ENCODE measurements at regions not wholly inside any gene's neighbourhood (a gene's known extent, or its start where the extent isn't known, plus 50 kb on each side); places are given as distances from the start of the nearest gene placed in this dataset.

DNA sequence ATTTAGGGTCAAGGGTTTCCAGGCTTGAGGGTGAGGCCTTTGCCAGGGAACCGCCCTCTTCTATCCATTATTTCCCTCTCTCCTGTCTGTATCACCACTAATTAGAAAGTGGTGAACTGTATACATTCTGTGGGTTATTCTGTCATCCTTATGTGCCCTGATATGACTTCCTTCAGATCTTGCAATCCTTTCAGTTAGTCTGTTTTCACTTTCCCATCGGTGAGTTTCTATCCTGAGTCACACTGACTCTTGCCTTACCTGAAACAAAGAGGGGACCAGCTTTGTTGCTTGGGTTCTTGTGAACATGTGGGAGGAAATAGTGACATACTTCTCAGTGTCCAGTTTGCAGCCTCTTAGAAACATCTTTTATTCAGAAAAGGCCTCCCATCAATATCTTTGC lies 205.4 kb upstream of the GHR start:
- Histone ChIP-seq H4K91ac (ENCODE audit: low read length) (no peak overlapping the region), H2AFZ (ENCODE audit: low read depth, low read length) (no peak overlapping the region), H2BK5ac (ENCODE audit: low read depth, low read length, poor library complexity, severe bottlenecking) (no peak overlapping the region), H3K23ac (ENCODE audit: low read length in 2 of 2) (no peak overlapping the region), H3K14ac (ENCODE audit: low read length in 2 of 2) (no peak overlapping the region), H2BK15ac (ENCODE audit: low read depth, poor library complexity, severe bottlenecking) (no peak overlapping the region), H3K9me3 (ENCODE audit: control insufficient read depth, low read length) (no peaks in the 10 kb centered on the region), H3K4me2 (ENCODE audit: low read length, poor library complexity, severe bottlenecking) (no peak overlapping the region), H4K8ac (ENCODE audit: low read length) (no peak overlapping the region), H3K27me3 (ENCODE audit: control insufficient read depth in 1 of 2, insufficient read depth in 1 of 2, low read length in 2 of 2) (no peaks in the 10 kb centered on the region), H3K4ac (ENCODE audit: low read depth in 1 of 2, low read length in 2 of 2) (no peak overlapping the region), H2BK12ac (ENCODE audit: low read length in 2 of 2) (no peak overlapping the region), H3K18ac (ENCODE audit: low read depth in 1 of 2, low read length in 2 of 2) (no peak overlapping the region), H2AK5ac (ENCODE audit: low read length, severe bottlenecking) (no peak overlapping the region), H3K36me3 (ENCODE audit: control insufficient read depth in 1 of 2, insufficient read depth in 2 of 2, low read depth in 1 of 2, low read length in 2 of 2) (no peaks in the 10 kb centered on the region), H3K79me1 (replicated peaks; ENCODE audit: low read length, poor library complexity, severe bottlenecking) (no peaks in the 10 kb centered on the region), H3K4me3 (ENCODE audit: insufficient read depth in 1 of 2, low read depth in 1 of 2, low read length in 2 of 2) (no peak overlapping the region), H2BK120ac (ENCODE audit: low read depth, low read length) (no peak overlapping the region), H3K9ac (ENCODE audit: low read length) (no peak overlapping the region), H3K4me1 (ENCODE audit: control insufficient read depth, insufficient read depth, low read depth, low read length) (no peaks in the 10 kb centered on the region), H3K27ac (ENCODE audit: low read length, poor library complexity, severe bottlenecking) (no peak overlapping the region)
- no peak for DNase-seq
- 88% methylated on average over 1 of the region's 2 CpGs for WGBS

- Histone ChIP-seq H3K23ac (ENCODE audit: low read length in 2 of 2) (no peak overlapping the region), H3K4me3 (ENCODE audit: insufficient read depth in 1 of 2, low read depth in 1 of 2, low read length in 2 of 2) (no peak overlapping the region), H4K91ac (ENCODE audit: low read length) (no peak overlapping the region), H2BK5ac (ENCODE audit: low read depth, low read length, poor library complexity, severe bottlenecking) (no peak overlapping the region), H3K9me3 (ENCODE audit: control insufficient read depth, low read length) (no peaks in the 10 kb centered on the region), H3K4me2 (ENCODE audit: low read length, poor library complexity, severe bottlenecking) (no peak overlapping the region), H3K27ac (ENCODE audit: low read length, poor library complexity, severe bottlenecking) (no peak overlapping the region), H3K27me3 (ENCODE audit: control insufficient read depth in 1 of 2, insufficient read depth in 1 of 2, low read length in 2 of 2) (no peaks in the 10 kb centered on the region), H3K36me3 (ENCODE audit: control insufficient read depth in 1 of 2, insufficient read depth in 2 of 2, low read depth in 1 of 2, low read length in 2 of 2) (no peaks in the 10 kb centered on the region), H3K9ac (ENCODE audit: low read length) (no peak overlapping the region), H2AFZ (ENCODE audit: low read depth, low read length) (no peak overlapping the region), H3K4me1 (ENCODE audit: control insufficient read depth, insufficient read depth, low read depth, low read length) (no peaks in the 10 kb centered on the region), H2AK5ac (ENCODE audit: low read length, severe bottlenecking) (no peak overlapping the region), H4K8ac (ENCODE audit: low read length) (no peak overlapping the region), H3K18ac (ENCODE audit: low read depth in 1 of 2, low read length in 2 of 2) (no peak overlapping the region), H3K79me1 (replicated peaks; ENCODE audit: low read length, poor library complexity, severe bottlenecking) (no peaks in the 10 kb centered on the region), H3K14ac (ENCODE audit: low read length in 2 of 2) (no peak overlapping the region), H3K4ac (ENCODE audit: low read depth in 1 of 2, low read length in 2 of 2) (no peak overlapping the region), H2BK12ac (ENCODE audit: low read length in 2 of 2) (no peak overlapping the region), H2BK120ac (ENCODE audit: low read depth, low read length) (no peak overlapping the region), H2BK15ac (ENCODE audit: low read depth, poor library complexity, severe bottlenecking) (no peak overlapping the region)
- no peak for DNase-seq
- 75% methylated on average over 2 of the region's 2 CpGs for WGBS
Observed at GRCh38 chr5:42225009-42225408, 198.2 kb upstream of the GHR start.

- no peak overlapping the region for H2BK5ac ChIP-seq (ENCODE audit: low read depth, low read length, poor library complexity, severe bottlenecking)
- no peak overlapping the region for H3K18ac ChIP-seq (ENCODE audit: low read depth in 1 of 2, low read length in 2 of 2)
- no peak overlapping the region for H3K4ac ChIP-seq (ENCODE audit: low read depth in 1 of 2, low read length in 2 of 2)
- no peaks in the 10 kb centered on the region for H3K36me3 ChIP-seq (ENCODE audit: control insufficient read depth in 1 of 2, insufficient read depth in 2 of 2, low read depth in 1 of 2, low read length in 2 of 2)
- WGBS, result 100% methylated on average over 1 of the region's 1 CpG
- no peak overlapping the region for H3K14ac ChIP-seq (ENCODE audit: low read length in 2 of 2)
- H3K4me1 ChIP-seq (ENCODE audit: control insufficient read depth, insufficient read depth, low read depth, low read length), result no peaks in the 10 kb centered on the region
- no peaks in the 10 kb centered on the region for H3K9me3 ChIP-seq (ENCODE audit: control insufficient read depth, low read length)
- no peaks in the 10 kb centered on the region for H3K79me1 ChIP-seq (replicated peaks; ENCODE audit: low read length, poor library complexity, severe bottlenecking)
- H3K4me2 ChIP-seq (ENCODE audit: low read length, poor library complexity, severe bottlenecking), result no peak overlapping the region
- H3K9ac ChIP-seq (ENCODE audit: low read length), result no peak overlapping the region
- H2BK15ac ChIP-seq (ENCODE audit: low read depth, poor library complexity, severe bottlenecking), result no peak overlapping the region
- no peak overlapping the region for H2BK120ac ChIP-seq (ENCODE audit: low read depth, low read length)
- no peak overlapping the region for H3K4me3 ChIP-seq (ENCODE audit: insufficient read depth in 1 of 2, low read depth in 1 of 2, low read length in 2 of 2)
- no peak overlapping the region for H2AFZ ChIP-seq (ENCODE audit: low read depth, low read length)
- H3K27me3 ChIP-seq (ENCODE audit: control insufficient read depth in 1 of 2, insufficient read depth in 1 of 2, low read length in 2 of 2), result no peaks in the 10 kb centered on the region
- no peak overlapping the region for H4K8ac ChIP-seq (ENCODE audit: low read length)
- H3K23ac ChIP-seq (ENCODE audit: low read length in 2 of 2), result no peak overlapping the region
- H3K27ac ChIP-seq (ENCODE audit: low read length, poor library complexity, severe bottlenecking), result no peak overlapping the region
- no peak overlapping the region for H4K91ac ChIP-seq (ENCODE audit: low read length)
- no peak overlapping the region for H2AK5ac ChIP-seq (ENCODE audit: low read length, severe bottlenecking)
- H2BK12ac ChIP-seq (ENCODE audit: low read length in 2 of 2), result no peak overlapping the region
- peak; percentile 0 for DNase-seq
Observed at GRCh38 chr5:42228279-42228678, 195.0 kb upstream of the GHR start.

- Histone ChIP-seq H3K23ac (ENCODE audit: low read length in 2 of 2) (no peak overlapping the region), H2BK5ac (ENCODE audit: low read depth, low read length, poor library complexity, severe bottlenecking) (no peak overlapping the region), H3K4ac (ENCODE audit: low read depth in 1 of 2, low read length in 2 of 2) (no peak overlapping the region), H3K4me1 (ENCODE audit: control insufficient read depth, insufficient read depth, low read depth, low read length) (no peaks in the 10 kb centered on the region), H4K91ac (ENCODE audit: low read length) (no peak overlapping the region), H3K27me3 (ENCODE audit: control insufficient read depth in 1 of 2, insufficient read depth in 1 of 2, low read length in 2 of 2) (no peaks in the 10 kb centered on the region), H4K8ac (ENCODE audit: low read length) (no peak overlapping the region), H3K4me3 (ENCODE audit: insufficient read depth in 1 of 2, low read depth in 1 of 2, low read length in 2 of 2) (no peak overlapping the region), H3K9ac (ENCODE audit: low read length) (no peak overlapping the region), H3K27ac (ENCODE audit: low read length, poor library complexity, severe bottlenecking) (no peak overlapping the region), H3K36me3 (ENCODE audit: control insufficient read depth in 1 of 2, insufficient read depth in 2 of 2, low read depth in 1 of 2, low read length in 2 of 2) (no peaks in the 10 kb centered on the region), H2AFZ (ENCODE audit: low read depth, low read length) (no peak overlapping the region), H3K14ac (ENCODE audit: low read length in 2 of 2) (no peak overlapping the region), H3K9me3 (ENCODE audit: control insufficient read depth, low read length) (no peaks in the 10 kb centered on the region), H2BK12ac (ENCODE audit: low read length in 2 of 2) (no peak overlapping the region), H3K18ac (ENCODE audit: low read depth in 1 of 2, low read length in 2 of 2) (no peak overlapping the region), H3K4me2 (ENCODE audit: low read length, poor library complexity, severe bottlenecking) (no peak overlapping the region), H2BK120ac (ENCODE audit: low read depth, low read length) (no peak overlapping the region), H2BK15ac (ENCODE audit: low read depth, poor library complexity, severe bottlenecking) (no peak overlapping the region), H3K79me1 (replicated peaks; ENCODE audit: low read length, poor library complexity, severe bottlenecking) (no peaks in the 10 kb centered on the region), H2AK5ac (ENCODE audit: low read length, severe bottlenecking) (no peak overlapping the region)
- no peak for DNase-seq
- 79% methylated on average over 4 of the region's 4 CpGs for WGBS
Observed at GRCh38 chr5:42230839-42231238, 192.4 kb upstream of the GHR start.
